Neural cell (in vitro differentiated cells): ENCODE measurements at regions not wholly inside any gene's neighbourhood (a gene's known extent, or its start where the extent isn't known, plus 50 kb on each side); places are given as distances from the start of the nearest gene placed in this dataset.
"Not testable (repeated sequence)": the region's sequence is repeated elsewhere in the genome, so short reads cannot be mapped to it uniquely, and the experiment has no call there.

Source experiments
- H2AFZ ChIP-seq: fragments of 200-600, 300-800 bp; sonication (generic), shearing (Covaris generic); 2 replicates; pipeline ENCODE4 v1.6.0; 2014; ENCODE audit warnings: low read depth, mild to moderate bottlenecking, antibody characterized with exemption, low read length, moderate library complexity
- H3F3A ChIP-seq: fragments of 200-600 bp; shearing (Covaris generic); 2 replicates; pipeline ENCODE4 v1.6.1; 2016; ENCODE audit warnings: mild to moderate bottlenecking, moderate library complexity, mixed read lengths, antibody characterized with exemption, low read length; ENCODE audit not compliant: insufficient read depth, poor library complexity, severe bottlenecking
- H3K27ac ChIP-seq: fragments of 200-600, 300-800 bp; sonication (generic), shearing (Covaris generic); 2 replicates; pipeline ENCODE4 v1.5.1; 2014; ENCODE audit warnings: mild to moderate bottlenecking, low read length, moderate library complexity
- H3K27me3 ChIP-seq: fragments of 300-800, 200-600 bp; sonication (generic), shearing (Covaris generic); 2 replicates; pipeline ENCODE4 v1.6.0; 2014; ENCODE audit warnings: mild to moderate bottlenecking, low read depth, low read length, moderate library complexity; ENCODE audit not compliant: insufficient read depth
- H3K36me3 ChIP-seq: fragments of 300-800, 200-600 bp; sonication (generic), shearing (Covaris generic); 2 replicates; pipeline ENCODE4 v1.5.1; 2014; ENCODE audit warnings: mild to moderate bottlenecking, antibody characterized with exemption, low read length, moderate library complexity; ENCODE audit not compliant: insufficient read depth
- H3K4me2 ChIP-seq: fragments of 300-800, 200-600 bp; sonication (generic), shearing (Covaris generic); 2 replicates; pipeline ENCODE4 v1.6.0; 2014; ENCODE audit warnings: mild to moderate bottlenecking, low read length
- H3K4me3 ChIP-seq: fragments of 300-800, 200-600 bp; sonication (generic), shearing (Covaris generic); 2 replicates; pipeline ENCODE4 v1.5.1; 2014; ENCODE audit warnings: mild to moderate bottlenecking, low read length, moderate library complexity
- H3K79me2 ChIP-seq: fragments of 200-600 bp; shearing (Covaris generic); replicated peaks from 2 replicates; pipeline ENCODE4 v1.6.0; 2014; ENCODE audit warnings: mild to moderate bottlenecking, low read length, moderate library complexity; ENCODE audit not compliant: insufficient read depth
- H3K9ac ChIP-seq: fragments of 300-800, 200-600 bp; sonication (generic), shearing (Covaris generic); 2 replicates; pipeline ENCODE4 v1.6.1; 2016; ENCODE audit warnings: mild to moderate bottlenecking, low read length, mixed read lengths
- H3K9me2 ChIP-seq: fragments of 200-600 bp; shearing (Covaris generic); 2 replicates; pipeline ENCODE4 v1.6.1; 2016; ENCODE audit warnings: mild to moderate bottlenecking, low read length, mixed read lengths; ENCODE audit not compliant: insufficient read depth
- H3K9me3 ChIP-seq: fragments of 200-600, 300-800 bp; sonication (generic), shearing (Covaris generic); 2 replicates; pipeline ENCODE4 v1.6.1; 2016; ENCODE audit warnings: mild to moderate bottlenecking, mixed run types, low read length, moderate library complexity, mixed read lengths
- H4K20me1 ChIP-seq: fragments of 200-600 bp; shearing (Covaris generic); 2 replicates; pipeline ENCODE4 v1.6.1; 2016; ENCODE audit warnings: mild to moderate bottlenecking, mixed run types; ENCODE audit not compliant: insufficient read depth
- EP300 ChIP-seq: fragments of 450-650 bp; conservative IDR thresholded peaks from 2 replicates; pipeline ENCODE4 v1.6.1; 2014; ENCODE audit warnings: antibody characterized with exemption, mild to moderate bottlenecking, moderate library complexity; ENCODE audit not compliant: poor library complexity, severe bottlenecking
- EZH2 ChIP-seq: fragments of 200-600, 300-800 bp; shearing (Covaris generic), sonication (generic); IDR thresholded peaks from 2 replicates; pipeline ENCODE4 v1.6.1; 2014; ENCODE audit warnings: antibody characterized with exemption, low read length, borderline replicate concordance, mild to moderate bottlenecking; ENCODE audit not compliant: insufficient read depth, poor library complexity, severe bottlenecking
- MXI1 ChIP-seq: fragments of 450-650 bp; conservative IDR thresholded peaks from 2 replicates; pipeline ENCODE4 v1.6.1; 2014; ENCODE audit warnings: antibody characterized with exemption, mild to moderate bottlenecking; ENCODE audit not compliant: poor library complexity, severe bottlenecking
- POLR2AphosphoS5 ChIP-seq: IDR thresholded peaks from 2 replicates; pipeline ENCODE4 v1.6.1; 2012
- RAD21 ChIP-seq: fragments of 450-650 bp; conservative IDR thresholded peaks from 2 replicates; pipeline ENCODE4 v1.6.1; 2014; ENCODE audit warnings: antibody characterized with exemption, mild to moderate bottlenecking, moderate library complexity
- SMC3 ChIP-seq: fragments of 450-650 bp; conservative IDR thresholded peaks from 2 replicates; pipeline ENCODE4 v1.6.1; 2014; ENCODE audit warnings: antibody characterized with exemption, mild to moderate bottlenecking, moderate library complexity; ENCODE audit not compliant: poor library complexity
- TAF1 ChIP-seq: IDR thresholded peaks from 2 replicates; pipeline ENCODE4 v1.6.1; 2012; ENCODE audit warnings: low read depth
- TF ChIP-seq, protein P1 (sequence below): IDR thresholded peaks from 2 replicates; pipeline ENCODE4 v1.6.1; 2012; ENCODE audit warnings: borderline replicate concordance
- TF ChIP-seq, protein P2 (sequence below): fragments of 450-650 bp; IDR thresholded peaks from 2 replicates; pipeline ENCODE4 v1.5.1; 2014; ENCODE audit warnings: antibody characterized with exemption, mild to moderate bottlenecking, moderate library complexity; ENCODE audit not compliant: poor library complexity, severe bottlenecking

DNA sequence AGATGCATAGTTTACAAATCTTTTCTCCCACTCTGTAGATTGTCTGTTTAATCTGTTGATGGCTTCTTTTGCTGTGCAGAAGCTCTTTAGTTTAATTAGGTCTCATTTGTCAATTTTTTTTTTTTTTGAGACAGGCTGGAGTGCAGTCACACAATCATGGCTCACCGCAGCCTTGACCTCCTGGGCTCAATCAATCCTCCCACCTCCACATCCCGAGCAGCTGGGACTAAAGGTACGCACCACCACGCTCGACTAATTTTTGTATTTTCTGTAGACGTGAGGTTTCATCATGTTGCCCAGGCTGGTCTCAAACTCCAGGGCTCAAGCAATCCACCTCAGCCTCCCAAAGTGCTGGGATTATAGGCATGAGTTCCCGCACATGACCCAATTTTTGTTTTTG lies 1655.8 kb downstream of the REEP3 start:
- Histone ChIP-seq H3K9ac (no peak overlapping the region), H4K20me1 (no peaks in the 10 kb centered on the region), H3K79me2 (no peaks in the 10 kb centered on the region), H3K27ac (no peak overlapping the region), H3K36me3 (no peaks in the 10 kb centered on the region), H3K27me3 (no peaks in the 10 kb centered on the region), H3K4me2 (no peak overlapping the region), H3K4me3 (no peak overlapping the region), H3F3A (no peaks in the 10 kb centered on the region), H2AFZ (no peak overlapping the region), H3K9me3 (no peaks in the 10 kb centered on the region), H3K9me2 (no peaks in the 10 kb centered on the region)
- TF ChIP-seq EP300 (no peak), TAF1 (no peak), POLR2AphosphoS5 (no peak), SMC3 (no peak), EZH2 (no peak)
- TF ChIP-seq, protein P1, sequence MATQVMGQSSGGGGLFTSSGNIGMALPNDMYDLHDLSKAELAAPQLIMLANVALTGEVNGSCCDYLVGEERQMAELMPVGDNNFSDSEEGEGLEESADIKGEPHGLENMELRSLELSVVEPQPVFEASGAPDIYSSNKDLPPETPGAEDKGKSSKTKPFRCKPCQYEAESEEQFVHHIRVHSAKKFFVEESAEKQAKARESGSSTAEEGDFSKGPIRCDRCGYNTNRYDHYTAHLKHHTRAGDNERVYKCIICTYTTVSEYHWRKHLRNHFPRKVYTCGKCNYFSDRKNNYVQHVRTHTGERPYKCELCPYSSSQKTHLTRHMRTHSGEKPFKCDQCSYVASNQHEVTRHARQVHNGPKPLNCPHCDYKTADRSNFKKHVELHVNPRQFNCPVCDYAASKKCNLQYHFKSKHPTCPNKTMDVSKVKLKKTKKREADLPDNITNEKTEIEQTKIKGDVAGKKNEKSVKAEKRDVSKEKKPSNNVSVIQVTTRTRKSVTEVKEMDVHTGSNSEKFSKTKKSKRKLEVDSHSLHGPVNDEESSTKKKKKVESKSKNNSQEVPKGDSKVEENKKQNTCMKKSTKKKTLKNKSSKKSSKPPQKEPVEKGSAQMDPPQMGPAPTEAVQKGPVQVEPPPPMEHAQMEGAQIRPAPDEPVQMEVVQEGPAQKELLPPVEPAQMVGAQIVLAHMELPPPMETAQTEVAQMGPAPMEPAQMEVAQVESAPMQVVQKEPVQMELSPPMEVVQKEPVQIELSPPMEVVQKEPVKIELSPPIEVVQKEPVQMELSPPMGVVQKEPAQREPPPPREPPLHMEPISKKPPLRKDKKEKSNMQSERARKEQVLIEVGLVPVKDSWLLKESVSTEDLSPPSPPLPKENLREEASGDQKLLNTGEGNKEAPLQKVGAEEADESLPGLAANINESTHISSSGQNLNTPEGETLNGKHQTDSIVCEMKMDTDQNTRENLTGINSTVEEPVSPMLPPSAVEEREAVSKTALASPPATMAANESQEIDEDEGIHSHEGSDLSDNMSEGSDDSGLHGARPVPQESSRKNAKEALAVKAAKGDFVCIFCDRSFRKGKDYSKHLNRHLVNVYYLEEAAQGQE: no peak
- TF ChIP-seq, protein P2, sequence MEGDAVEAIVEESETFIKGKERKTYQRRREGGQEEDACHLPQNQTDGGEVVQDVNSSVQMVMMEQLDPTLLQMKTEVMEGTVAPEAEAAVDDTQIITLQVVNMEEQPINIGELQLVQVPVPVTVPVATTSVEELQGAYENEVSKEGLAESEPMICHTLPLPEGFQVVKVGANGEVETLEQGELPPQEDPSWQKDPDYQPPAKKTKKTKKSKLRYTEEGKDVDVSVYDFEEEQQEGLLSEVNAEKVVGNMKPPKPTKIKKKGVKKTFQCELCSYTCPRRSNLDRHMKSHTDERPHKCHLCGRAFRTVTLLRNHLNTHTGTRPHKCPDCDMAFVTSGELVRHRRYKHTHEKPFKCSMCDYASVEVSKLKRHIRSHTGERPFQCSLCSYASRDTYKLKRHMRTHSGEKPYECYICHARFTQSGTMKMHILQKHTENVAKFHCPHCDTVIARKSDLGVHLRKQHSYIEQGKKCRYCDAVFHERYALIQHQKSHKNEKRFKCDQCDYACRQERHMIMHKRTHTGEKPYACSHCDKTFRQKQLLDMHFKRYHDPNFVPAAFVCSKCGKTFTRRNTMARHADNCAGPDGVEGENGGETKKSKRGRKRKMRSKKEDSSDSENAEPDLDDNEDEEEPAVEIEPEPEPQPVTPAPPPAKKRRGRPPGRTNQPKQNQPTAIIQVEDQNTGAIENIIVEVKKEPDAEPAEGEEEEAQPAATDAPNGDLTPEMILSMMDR: no peak

DNA sequence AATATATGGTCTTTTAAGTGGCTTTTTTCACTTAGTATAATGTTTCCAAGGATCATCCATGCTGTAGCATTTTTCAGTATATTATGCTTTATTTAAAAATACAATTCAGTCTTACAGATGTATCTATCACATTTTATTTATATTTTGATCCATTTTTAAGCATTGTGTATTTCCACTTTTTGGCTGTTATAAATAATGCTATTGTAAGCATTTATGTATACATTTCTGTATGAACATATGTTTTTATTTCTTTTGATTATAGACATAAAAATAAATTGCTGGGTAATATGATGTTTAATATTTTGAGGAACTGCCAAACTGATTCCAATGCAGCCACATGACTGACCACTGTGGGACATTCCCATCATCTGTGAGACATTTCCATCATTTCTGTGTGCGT lies 1662.0 kb downstream of the REEP3 start:
- Histone ChIP-seq H2AFZ (no peak overlapping the region), H3F3A (no peaks in the 10 kb centered on the region), H3K79me2 (no peaks in the 10 kb centered on the region), H3K4me2 (no peak overlapping the region), H3K27ac (no peak overlapping the region), H3K4me3 (no peak overlapping the region), H3K9ac (no peak overlapping the region), H4K20me1 (no peaks in the 10 kb centered on the region), H3K9me3 (no peaks in the 10 kb centered on the region), H3K9me2 (no peaks in the 10 kb centered on the region), H3K36me3 (no peaks in the 10 kb centered on the region), H3K27me3 (no peaks in the 10 kb centered on the region)
- TF ChIP-seq RAD21 (no peak), SMC3 (no peak), EZH2 (no peak), EP300 (no peak), MXI1 (no peak), POLR2AphosphoS5 (no peak), TAF1 (no peak)
- TF ChIP-seq, protein P2: no peak
- TF ChIP-seq, protein P1: no peak

DNA sequence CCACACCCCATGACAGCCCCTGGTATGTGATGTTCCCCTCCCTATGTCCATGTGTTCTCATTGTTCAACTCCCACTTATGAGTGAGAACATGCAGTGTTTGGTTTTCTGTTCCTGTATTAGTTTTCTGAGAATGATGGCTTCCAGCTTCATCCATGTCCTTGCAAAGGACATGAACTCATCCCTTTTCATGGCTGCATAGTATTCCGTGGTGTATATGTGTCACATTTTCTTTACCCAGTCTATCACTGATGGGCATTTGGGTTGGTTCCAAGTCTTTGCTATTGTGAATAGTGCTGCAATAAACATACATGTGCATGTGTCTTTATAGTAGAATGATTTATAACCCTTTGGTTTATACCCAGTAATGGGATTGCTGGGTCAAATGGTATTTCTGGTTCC lies 1665.5 kb downstream of the REEP3 start:
- H3K36me3 ChIP-seq, H4K20me1 ChIP-seq, H3F3A ChIP-seq, H3K27ac ChIP-seq, H3K79me2 ChIP-seq, H3K4me3 ChIP-seq, H3K4me2 ChIP-seq, H3K9me2 ChIP-seq, H2AFZ ChIP-seq, H3K9ac ChIP-seq, H3K27me3 ChIP-seq, H3K9me3 ChIP-seq: not testable (repeated sequence)
